ENCODE measurements at regions not wholly inside any gene's neighbourhood (a gene's known extent, or its start where the extent isn't known, plus 50 kb on each side); places are given as distances from the start of the nearest gene placed in this dataset.

GRCh38 chr16:86906623-86907022 lies 328.3 kb downstream of the FOXL1 start:
- no peak for DNase-seq (ENCODE audit: low read depth, low spot score)

- DNase-seq (ENCODE audit: low read depth, low spot score), result no peak
Observed at GRCh38 chr16:86909359-86910160, 331.2 kb downstream of the FOXL1 start.

DNA sequence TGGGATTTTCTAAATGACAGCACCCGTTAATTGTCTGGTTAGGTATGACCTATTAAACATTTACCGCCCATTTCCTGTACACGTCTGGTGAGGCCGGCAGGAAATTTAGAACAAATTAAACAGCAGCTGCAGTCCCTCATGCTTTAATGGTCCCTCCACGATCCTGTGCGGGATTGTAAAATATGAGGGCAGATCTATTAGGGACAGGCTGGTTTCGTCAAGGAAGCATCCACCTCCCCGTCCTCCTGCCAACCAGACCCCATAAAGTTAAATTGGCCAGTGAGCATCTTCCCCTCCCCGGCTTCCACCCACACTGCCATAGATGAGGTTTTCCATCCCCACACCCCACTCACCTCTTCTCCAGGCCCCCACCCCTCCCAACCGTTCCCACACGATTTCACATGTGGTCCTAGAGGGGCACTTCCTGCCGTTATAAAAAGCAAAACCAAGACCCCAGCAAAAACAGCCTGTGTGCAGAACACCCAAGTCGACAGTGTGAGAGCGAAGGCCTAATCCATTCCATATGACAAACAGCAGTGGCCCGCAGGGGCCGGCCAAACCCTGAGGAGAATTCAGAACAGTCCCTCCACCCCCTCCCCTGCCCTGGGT lies 331.9 kb downstream of the FOXL1 start:
- DNase-seq (ENCODE audit: low read depth, low spot score), result no peak

DNA sequence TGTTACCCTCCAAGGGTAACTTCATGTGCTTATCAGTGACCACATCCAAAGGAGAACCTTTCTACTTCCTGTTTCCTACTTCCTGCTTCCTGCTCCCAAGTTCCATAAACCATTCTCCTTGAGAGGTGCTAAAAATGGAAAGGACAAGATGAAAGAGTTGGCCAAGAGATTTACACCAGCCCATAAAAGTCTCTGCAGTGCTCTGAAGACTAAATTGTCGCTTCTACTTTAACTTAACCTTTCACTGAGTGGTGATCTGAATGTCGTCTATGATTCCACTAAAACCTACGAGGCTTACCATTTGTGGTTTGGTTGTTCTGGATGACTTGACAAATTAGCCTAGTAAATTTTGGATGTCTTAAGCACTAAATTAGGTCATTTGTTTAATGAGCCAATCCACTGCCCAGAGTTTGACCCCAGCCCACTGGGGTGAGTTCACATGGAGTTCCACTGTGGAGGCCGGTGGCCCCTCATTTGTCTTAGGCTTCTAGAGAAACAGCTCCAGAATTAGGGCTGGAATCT lies 333.1 kb downstream of the FOXL1 start:
- peak; percentile 52 for DNase-seq (ENCODE audit: low read depth, low spot score)

GRCh38 chr16:86913886-86914285 lies 335.5 kb downstream of the FOXL1 start:
- DNase-seq (ENCODE audit: low read depth, low spot score), result no peak

GRCh38 chr16:86914876-86915717 lies 336.7 kb downstream of the FOXL1 start:
- DNase-seq (ENCODE audit: low read depth, low spot score), result no peak

- no peak for DNase-seq (ENCODE audit: low read depth, low spot score)
Observed at GRCh38 chr16:86917471-86918365, 339.4 kb downstream of the FOXL1 start.

- DNase-seq (ENCODE audit: low read depth, low spot score), result no peak
Observed at GRCh38 chr16:86918637-86919036, 340.3 kb downstream of the FOXL1 start.

DNA sequence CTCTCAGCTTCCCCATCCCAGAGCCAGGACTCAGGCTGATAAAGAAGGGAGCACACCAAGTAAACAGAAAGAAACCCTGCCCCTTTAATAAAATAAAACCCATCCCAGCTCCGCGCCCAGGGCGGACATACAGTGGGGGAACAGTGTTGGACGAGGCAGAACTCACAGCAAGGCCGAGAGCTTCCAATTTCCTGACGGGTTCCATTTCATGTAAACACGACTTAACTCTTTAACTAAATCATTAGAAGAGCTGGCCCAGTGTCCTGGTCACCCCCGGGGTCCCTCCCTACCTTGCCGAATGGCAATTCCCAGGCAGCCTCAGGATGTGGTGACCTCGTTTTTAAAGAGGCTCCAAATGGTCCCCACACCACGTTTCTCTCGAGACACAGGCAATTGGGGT lies 340.7 kb downstream of the FOXL1 start:
- no peak for DNase-seq (ENCODE audit: low read depth, low spot score)

- DNase-seq (ENCODE audit: low read depth, low spot score), result no peak
Observed at GRCh38 chr16:86919578-86920305, 341.4 kb downstream of the FOXL1 start.

GRCh38 chr16:86921289-86921688 lies 342.9 kb downstream of the FOXL1 start:
- DNase-seq (ENCODE audit: low read depth, low spot score), result no peak

DNA sequence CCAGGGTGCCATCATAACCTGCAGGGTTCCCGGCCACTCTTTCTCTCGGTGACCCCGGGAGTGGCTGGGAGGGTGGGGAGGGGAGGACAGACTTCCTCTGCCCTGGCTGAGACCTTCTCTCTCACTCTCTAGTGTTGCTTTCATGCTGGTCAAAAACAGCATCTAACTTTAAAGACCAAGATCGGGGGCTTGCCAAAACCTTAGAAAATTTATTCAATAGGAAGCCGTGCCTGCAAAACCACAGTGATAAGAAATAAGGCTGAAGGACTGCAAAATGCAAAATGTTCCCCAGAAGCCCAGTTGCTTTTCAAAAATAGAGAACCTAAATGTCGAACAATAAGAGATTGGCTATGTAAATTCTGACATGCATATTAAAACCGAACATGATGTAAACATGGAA lies 344.0 kb downstream of the FOXL1 start:
- DNase-seq (ENCODE audit: low read depth, low spot score), result peak; percentile 54

DNA sequence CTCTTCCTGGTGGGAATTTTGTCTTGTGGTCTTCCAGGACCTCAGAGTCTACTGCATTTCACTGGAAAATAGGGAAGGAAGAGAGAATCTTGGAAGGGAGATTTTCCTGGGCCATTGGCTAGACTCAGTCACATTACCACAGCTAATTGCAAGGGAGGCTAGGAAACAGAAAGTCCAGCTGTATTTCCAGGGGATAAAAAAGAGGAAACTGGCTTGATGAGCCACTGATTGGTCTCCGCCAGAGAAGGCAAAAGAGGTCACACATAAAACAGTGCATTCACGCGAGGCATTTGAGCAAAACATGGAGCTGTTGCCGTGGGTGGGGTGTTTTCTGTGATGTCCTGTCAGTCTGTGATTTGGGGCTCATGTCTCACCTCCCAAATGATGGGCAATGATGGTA lies 345.3 kb downstream of the FOXL1 start:
- no peak for DNase-seq (ENCODE audit: low read depth, low spot score)

GRCh38 chr16:86924537-86924936 lies 346.2 kb downstream of the FOXL1 start:
- DNase-seq (ENCODE audit: low read depth, low spot score), result peak; percentile 87

DNA sequence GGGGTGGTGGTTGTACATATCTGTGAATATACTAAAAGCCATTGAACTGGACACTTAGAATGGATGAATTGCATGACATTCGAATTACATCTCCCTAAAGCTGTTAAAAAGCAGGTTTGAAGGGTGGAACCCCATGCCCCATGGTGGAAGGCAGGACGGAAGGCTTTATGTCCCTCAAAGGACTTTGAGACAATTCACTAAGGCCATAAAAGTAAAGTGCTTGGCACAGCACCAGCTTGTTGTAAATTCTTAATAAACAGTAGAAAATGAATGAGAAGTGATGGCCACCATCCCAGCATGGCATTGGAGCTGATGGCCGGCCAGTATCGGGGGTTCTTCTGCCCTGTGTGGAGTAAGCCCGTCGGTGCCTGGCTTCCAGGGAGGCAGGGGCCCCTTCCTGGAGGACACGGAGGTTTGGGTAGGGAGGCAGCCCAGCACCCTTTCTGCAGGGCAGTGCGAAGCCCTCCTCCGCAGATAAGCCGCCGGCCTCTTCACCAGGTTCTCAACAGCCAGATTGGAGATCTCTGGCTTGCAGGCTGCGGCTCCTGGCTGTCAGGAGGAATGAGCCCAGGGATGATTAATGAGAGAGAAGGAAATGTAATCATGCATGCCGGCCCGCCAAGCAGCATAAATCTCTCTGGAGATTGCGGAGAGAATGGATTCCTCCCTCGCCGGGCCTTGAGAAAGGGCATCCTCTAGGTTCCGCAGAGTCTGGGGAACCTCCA lies 346.9 kb downstream of the FOXL1 start:
- DNase-seq (ENCODE audit: low read depth, low spot score), result peak; percentile 92

- DNase-seq (ENCODE audit: low read depth, low spot score), result no peak
Observed at GRCh38 chr16:86926181-86927094, 348.1 kb downstream of the FOXL1 start.

DNA sequence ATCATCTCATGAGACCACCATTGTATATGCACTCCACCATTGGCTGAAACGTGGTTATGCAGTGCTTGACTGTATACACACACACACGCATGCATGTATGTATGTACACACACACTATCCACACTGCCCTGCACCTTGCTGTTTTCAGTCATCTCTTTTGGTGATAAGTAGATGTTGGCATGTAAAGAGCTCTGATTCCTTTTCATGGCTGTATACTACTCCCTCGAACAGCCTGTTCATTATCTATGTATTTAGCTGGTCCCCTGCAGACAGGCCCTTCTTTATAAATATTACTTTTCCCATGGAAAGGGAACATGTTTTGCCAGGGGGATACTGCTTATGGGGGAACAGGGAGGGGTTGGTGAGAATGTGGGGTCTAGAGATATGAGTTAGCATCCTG lies 349.4 kb downstream of the FOXL1 start:
- no peak for DNase-seq (ENCODE audit: low read depth, low spot score)

DNA sequence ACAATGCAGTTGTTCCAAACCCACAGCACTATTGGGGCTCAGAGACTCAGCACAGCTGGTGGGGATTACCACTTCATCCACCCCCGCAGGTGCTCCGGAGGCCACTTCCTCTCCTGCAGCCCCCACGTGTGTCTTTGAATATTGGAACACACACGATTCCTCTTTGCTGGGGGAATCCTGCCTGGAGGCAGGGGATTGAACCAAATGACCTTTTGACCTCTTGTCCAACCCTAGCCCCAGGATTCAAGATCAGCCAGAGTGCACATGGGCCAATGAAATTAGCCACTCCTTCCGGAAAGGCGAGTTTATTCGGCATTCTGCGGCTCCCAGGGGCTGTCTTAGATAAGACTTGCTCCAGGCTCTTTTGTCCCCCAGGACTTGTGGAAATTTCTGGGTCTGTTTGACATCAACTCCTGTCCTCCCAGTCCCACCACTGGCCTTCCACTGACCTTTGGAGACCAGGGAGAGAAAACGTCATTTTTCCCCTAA lies 350.2 kb downstream of the FOXL1 start:
- DNase-seq (ENCODE audit: low read depth, low spot score), result no peak

All from astrocyte of the hippocampus (primary cell).